Iris pigment epithelial cell (primary cell): ENCODE measurements at regions not wholly inside any gene's neighbourhood (a gene's known extent, or its start where the extent isn't known, plus 50 kb on each side); places are given as distances from the start of the nearest gene placed in this dataset.

Source experiments
- DNase-seq: peaks from one replicate; pipeline ENCODE4 v3.0.0-alpha.2; 2011; ENCODE audit warnings: low read depth

DNA sequence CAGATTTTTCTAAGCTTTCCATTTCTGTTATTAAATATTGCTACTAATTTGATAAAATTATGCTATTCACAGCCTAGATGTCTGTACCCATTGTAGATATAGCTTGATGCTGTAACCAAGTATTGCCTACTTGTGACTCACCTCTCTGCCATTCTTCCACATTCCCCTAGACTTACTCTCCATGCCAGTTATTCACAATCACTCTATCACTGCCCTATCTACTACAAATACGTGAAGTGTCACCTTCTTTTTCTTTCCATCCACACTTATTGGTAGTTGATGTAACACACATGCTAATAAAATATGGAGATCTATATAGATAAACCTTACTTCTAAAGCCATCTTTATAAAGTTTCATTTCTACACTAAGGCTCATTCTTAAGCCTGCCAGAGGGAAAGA, 179.4 kb upstream of the PACRGL start:
- DNase-seq: peak; percentile 67

DNA sequence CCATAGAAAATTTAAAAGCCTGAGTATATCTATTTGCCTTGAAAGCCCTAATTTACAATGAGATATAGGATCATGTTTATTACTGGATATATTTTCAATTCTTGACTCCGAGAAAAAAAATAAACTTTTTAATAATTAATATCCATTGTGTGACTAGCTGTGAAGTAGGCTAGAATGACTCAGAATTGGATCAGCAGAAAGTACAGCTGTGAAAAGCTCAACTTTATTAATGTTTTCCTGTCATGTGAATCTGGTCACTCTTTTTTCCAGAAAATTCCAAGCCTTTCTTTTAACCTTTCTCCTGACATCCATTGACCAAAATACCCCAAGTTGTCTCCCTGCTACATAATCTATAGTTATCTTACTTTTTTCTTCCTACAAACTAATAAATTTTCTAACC, 171.8 kb upstream of the PACRGL start:
- peak; percentile 46 for DNase-seq

DNA sequence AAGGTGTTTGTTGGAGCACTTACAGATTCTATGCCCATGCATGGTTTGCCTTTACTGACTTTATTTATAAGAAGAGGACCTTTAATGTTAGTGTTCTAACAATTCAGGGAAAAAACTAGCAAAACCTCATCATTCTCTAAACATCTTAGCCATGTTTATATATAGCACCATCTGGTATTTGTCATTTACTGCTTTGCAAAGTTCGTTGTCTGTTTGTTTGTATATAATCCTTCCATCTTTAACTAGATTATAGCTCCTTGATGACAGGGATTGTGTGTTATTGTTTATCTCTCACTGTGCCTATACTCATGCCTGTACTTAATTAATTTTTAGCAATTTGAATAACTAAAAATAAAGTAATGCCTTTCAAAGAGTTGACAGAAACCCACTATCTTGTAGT, 170.6 kb upstream of the PACRGL start:
- DNase-seq: no peak

DNA sequence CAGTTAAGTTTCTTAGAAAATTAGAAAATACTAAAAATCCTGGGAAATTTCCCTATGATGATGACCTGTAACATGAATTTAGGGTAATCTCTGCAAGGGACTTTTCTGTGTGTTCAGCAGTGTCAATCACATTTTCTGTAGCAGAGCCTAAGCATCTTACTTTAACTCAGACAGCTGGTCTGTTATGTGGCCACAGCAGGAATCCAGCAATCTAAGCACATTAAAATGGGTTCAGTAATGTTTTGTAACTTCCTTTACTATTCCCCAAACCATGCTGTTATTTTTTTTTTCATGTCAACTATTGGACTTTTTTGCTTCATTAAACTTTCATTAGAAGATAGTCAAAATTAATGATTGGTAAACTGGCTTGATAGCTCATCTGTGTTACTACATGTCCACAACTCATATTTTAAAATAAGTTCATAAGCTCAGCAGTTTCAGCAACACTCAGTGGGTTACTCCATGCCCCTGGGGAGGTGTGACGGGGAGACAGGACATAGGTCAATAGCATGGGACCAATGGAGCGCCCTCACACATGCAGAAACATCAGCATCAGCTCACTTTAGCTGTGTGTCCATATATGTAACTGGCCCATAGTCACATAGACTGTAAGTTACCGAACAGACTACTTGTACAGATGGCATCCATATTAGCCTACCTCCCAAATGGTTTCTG, 168.0 kb upstream of the PACRGL start:
- DNase-seq: no peak

DNA sequence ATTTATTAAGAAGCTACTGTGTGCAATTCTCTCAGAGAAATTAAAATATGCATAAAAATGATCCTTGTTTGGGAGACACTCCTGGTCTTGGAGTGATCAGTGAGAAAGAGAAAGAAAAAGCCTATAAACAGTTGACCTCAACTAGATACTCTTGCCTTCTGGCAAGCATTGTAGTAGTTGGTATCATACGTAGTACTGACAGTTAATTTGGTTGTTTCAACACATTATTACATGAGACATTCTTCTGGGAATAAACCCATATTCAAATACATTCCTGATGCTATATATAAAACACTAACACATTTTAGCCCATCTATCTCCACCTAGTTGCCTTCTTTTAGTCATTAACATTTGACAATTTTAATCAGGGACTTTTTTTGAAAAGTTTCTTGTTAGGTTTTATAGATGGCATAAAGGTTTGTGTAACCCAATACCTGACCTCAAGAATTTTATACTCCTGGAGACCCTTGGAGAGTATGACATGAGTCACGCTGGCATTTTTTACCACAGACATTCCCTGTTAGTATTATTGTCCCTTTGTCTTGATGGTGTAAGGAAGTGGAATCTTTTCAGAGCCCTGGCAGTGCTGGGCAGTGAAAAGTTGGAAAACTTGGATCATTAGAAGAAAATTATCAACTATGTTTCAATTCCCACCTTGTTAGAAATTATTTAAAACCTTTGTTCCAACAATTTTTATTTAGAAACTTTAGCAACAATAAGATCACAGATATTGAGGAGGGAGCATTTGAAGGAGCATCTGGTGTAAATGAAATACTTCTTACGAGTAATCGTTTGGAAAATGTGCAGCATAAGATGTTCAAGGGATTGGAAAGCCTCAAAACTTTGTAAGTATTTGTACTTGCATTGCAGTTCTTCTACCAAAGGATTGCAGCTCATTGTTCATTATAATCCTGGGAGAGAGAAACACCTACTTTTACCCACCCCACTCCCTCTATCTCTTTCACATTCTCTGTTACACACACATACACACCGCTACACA, 167.1 kb upstream of the PACRGL start:
- DNase-seq: peak; percentile 31

DNA sequence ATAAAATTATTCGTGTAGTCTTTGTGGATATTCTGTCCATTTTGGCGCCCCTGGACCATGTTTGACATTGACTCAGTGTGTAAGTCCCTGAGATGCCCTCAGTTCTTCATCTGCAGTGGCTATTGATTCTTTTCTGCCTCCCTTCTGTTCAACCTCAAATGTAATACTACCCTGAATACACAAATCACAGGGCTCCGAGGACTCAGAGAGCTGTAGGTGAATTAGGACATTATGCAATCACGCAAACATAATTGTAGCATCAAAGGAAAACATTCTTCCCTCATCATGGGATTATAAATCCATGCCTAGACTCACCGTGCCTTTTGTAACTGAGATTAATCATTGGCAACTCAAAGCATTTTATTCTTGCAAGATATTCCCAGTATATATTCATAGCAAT, 161.4 kb upstream of the PACRGL start:
- DNase-seq: peak; percentile 17

DNA sequence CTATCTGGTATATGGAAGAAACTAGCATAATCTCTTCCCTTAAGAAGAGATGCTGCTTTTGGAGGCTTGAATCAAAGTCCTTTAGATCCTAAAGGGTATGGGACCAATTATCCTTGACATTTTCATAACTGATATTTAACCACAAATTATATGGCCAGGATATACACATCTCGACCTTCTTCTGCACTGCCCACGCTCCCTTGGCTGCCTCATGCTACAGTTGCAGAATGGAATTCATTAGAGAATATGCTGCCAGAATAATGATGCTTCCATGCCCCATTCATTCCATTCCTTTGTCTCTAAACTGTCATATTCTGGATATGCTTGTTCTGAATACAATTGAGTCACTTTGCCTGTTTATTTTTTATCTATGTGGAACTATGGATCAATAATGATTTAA, 157.1 kb upstream of the PACRGL start:
- DNase-seq: no peak

DNA sequence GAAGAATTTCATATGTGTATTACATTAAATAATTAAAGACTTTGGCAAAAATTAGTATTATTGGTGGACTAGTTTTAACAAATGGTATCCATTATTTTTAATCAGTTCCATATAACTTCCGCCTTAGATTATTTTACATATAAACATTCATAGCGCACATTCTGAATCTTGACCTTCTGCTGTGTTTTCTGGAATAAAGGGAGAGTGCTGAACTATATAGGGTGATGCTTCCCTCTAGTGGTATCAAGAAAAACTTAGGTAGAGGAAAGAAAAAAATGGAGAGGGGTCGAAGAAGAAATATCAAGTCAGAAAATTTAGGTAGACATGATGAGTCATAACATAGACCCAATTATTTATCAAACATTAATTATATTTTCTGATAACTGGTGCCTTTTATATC, 155.6 kb upstream of the PACRGL start:
- DNase-seq: peak; percentile 67

DNA sequence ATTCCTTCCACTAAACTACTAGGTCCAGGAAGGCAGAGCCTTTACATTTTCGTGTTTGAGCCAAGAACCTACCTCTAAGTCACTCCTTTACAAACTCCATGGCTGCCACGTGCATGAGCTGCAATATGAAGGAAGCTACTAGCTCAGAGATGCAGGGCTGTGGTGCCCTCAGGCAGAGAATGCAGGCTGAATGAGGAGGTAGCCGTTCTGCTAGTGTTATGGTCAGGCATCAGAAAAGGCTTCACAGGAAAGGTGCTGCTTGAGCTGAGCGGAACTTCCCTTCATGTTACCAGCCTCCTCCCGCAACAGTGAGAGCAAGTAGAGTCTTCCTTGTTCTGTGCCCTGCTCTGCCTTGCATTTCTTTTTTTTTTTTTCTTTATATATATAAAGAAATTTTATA, 148.3 kb upstream of the PACRGL start:
- no peak for DNase-seq

DNA sequence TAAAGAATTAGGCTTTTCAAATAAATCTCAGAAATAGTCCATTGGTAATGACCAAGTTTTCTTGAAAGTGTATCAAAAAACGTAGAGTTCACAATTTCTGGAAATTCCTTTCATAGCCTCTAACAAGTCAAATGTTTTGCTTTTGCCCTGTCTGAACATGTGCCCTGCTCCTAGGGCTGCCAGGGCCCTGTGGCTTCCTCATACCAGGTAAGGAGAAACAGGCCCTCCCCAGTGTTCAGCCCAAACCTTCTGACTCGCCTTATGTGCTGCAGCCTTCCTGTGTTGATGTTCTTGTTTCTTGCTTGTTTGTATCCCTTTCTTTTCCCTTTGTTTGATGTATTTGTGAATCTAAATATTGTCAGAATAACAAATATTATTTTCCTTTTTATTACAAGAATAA, 146.1 kb upstream of the PACRGL start:
- no peak for DNase-seq

DNA sequence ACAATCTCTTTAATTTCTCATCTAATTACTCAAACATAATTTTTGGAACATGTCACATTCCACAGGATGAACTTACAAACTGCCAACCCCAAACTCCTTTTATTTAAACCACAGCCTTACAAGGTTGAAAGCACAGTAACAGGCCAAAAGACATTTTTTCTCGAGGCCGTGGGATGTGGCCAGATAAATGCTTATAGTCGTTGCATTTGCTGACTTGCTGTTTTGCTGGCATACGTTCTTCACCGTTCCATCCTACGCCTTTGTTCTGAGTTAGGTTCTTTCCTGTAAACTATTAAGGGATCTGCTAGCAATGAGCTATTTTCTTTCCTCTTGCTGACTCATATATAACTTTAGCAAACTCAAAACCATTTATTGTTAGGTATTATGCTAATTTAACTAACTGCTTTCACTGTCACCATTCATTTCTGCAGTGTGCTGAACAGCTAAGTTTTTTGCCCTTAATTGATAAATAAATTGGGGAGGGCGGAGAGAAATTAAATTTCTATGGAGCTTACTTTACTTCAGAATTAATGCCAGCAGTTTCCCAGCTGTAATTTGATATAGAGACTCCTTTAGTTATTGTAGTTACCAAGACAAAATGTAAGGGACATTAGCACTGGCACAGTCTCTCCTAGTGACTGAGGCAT, 135.1 kb upstream of the PACRGL start:
- DNase-seq: peak; percentile 24

DNA sequence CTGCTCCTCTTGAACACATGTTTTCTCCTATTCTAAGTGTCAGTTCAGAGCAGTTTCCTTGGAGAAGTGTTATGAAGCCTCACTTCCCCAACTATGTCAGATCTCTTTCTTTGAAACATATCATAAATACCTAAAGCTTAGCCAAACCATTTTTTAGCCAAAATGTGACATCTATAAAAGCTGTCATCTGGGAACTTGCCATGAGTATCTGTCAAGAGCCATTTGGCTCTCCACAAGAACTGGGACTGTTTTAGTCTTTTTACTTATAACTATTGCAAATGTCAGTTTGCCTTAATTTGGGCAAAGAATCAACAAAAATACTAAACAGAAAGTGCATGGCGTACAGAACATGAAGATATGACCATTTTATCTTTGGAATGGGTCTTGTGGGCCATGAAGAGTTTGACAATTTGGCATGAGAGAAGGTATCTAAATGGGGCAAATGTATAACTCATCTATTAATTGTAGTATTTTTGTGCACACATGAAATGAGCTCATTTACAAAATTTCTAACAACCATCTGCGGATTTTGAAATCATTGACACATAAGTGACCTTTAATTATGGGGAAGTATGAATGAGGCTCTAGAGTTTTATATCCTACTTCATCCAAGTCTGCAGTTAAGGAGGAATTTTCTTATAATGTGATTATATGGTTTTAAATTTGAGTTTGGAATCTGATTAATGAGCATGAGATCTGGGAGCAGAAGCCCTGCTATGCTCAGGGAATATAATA, 129.1 kb upstream of the PACRGL start:
- DNase-seq: no peak

DNA sequence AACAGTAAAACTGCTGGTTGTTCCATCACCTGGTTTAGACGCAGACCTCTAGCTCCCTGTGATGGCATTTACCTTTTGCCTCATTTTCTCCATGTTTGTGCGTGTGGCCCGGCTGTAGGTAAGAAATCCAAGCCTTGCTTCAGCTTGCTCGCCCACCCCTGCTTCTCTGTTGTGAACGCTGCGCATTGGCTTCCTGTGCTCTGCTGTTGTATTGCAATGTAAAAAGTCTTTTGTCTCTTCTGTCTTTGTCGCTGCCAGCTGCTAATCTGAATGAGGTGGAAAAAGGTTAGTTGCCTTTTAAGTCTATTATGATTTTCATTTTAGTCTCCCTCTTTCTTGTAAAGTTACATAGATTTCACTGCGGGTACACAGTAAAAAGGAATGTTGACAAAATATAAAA, 127.3 kb upstream of the PACRGL start:
- DNase-seq: no peak

DNA sequence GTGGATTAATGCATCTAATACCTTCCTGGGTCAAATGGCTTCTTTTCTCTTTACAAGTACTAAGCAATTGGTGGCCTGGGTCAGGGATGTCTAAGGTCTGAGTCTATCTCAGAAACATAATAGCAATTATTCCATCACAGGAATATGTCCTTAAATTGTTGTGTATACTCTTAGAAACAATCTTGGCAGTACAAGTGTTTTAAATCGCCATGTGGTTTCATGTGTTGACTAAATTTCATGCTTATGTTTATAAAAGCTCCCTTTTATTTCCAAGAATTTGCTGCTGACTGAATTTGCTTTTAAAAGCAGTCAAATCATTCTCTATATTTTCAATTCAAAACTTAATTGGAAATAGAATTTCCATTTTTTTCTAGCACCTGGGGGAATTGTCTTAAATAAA, 125.3 kb upstream of the PACRGL start:
- no peak for DNase-seq

DNA sequence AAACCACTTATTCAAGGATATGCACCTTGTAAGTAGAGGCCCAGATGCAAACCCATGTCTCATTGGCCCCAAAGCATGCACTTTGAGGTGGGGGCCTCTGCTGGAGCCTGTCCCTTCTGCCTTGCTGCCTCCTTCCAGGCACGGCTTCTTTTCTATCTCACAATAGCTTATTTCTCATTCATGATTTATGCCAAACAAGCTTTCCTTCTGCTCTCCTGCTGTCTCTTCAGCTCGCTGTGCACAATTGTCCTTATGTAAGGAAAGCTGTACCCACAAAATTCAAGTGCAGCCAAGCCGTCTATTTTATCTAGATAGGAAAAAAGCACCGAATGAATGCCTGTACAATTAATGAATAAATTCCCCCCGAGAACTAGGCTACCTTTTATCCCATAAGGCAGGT, 124.8 kb upstream of the PACRGL start:
- DNase-seq: no peak

DNA sequence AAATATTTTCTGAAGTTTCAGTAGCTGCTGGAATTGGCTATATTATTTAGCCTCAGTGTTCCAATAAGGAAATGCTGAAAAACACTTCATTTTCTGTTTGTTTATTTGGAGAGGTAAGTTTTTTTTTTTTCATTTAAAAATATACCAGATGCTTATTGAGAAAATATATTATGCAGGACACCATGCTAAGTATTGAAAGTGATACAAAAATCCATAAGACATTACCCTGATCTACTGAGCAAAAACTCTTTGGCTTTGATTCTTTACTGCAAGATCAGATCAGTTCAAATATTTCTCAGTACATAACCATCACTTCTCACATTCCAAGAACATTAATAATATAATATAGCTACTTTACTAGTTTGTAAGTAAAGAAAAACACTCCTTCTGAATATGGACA, 123.4 kb upstream of the PACRGL start:
- DNase-seq: peak; percentile 11

DNA sequence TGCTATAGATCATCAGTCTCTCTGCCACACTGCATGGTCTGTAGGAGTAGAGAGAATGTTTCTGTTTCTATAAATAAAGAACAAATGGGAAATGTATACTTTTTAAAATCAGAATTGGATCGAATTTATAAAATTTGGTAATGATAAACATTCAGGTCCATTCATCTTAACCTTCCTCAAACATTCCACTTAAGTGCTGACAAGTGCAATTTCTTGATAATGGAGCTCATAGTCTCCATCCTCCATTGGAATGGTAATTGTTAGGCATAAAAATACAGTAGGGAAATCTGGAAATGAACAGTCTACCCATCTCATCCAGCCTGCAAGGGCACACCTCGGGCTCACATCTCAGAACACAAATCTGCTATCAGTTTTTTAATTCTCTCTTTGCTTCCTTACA, 122.6 kb upstream of the PACRGL start:
- DNase-seq: no peak

DNA sequence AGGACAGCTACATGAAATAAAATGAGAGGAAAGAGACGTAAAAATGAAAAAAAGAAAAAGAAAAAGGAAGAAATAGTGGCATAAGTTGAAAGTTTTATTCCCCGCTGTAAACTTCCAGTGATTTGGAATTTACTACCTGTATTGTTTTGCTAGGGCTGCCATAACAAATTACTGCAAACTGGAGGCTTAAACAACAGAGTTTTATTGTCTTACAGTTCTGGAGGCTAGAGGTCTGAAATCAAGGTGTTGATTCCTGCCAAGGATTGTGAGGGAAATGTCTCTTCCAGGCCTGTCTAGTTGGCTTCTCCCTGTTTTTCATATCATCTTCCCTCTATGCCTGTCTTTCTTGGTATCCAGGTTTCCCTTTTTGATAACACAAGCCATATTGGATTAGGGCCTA, 119.4 kb upstream of the PACRGL start:
- DNase-seq: no peak

DNA sequence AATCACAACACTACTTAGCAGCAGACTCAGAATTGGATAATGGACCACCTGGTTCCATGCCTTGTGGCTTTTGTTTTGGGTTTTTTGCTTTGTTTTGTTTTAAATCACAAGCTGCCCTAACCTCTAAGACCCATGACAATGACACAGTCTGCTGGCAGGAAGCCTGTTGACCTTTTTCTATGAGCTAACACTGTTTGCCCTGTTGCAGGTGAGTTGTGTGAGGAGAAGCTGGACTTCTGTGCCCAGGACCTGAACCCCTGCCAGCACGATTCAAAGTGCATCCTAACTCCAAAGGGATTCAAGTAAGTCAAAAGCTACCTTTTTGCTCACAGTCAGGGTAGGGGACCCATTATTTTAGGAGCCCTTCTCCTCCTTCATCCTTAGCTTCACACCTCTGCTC, 110.8 kb upstream of the PACRGL start:
- DNase-seq: no peak

DNA sequence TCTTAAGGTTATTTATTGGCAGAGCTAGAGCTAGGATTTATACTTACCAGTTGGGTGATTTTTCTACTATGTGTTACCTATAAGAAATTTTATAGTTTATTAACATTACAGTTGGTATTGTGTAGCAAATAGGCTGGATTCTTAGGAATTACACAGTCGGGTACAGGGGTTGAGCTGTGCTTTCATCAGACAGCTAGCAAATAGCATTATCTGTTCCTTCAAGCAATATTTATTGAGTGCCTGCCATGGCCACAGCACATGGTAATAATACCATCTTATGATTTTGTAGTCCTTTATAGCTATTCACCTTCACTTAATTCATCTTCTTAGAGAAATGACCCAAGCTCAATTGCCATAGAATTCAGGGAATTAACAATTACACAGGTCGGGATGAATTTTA, 109.4 kb upstream of the PACRGL start:
- DNase-seq: no peak

DNA sequence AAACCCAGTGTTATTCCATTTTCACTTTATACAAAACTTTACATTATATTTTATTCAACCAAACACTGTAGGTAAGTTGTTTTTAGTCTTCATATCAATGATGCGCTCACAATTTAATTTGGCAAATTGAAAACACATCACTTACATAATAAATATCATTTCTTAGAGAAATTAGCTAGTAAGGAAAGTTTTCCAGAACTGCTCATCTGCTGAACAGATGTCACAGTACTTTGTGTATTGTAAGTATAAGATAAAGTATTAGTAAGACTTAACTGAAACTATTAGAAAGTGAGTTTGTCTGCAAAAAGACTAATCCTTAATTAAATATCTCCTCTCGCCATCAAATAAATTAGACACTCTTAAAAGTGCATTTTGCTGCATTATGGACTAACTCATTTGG, 108.7 kb upstream of the PACRGL start:
- no peak for DNase-seq

DNA sequence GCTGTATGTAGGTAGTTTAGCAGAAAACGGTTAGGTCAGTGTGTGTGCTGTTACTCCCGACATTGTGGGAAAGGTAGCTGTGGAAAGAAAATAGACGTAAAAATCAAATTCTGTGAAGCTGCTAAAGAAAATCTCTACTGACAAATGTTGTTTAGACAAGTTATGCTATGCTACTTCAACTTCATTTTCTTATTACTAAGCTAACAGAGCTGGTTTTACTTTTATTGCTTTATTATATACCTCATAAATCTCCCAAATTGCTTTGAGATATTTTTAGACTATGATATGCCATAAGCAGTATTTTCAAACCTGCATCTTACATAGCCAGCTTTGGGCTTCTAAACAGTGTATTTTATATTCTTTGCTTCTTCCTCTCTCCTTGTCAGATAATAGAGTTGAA, 108.2 kb upstream of the PACRGL start:
- DNase-seq: no peak
